ENCODE measurements at regions not wholly inside any gene's neighbourhood (a gene's known extent, or its start where the extent isn't known, plus 50 kb on each side); places are given as distances from the start of the nearest gene placed in this dataset.

DNA sequence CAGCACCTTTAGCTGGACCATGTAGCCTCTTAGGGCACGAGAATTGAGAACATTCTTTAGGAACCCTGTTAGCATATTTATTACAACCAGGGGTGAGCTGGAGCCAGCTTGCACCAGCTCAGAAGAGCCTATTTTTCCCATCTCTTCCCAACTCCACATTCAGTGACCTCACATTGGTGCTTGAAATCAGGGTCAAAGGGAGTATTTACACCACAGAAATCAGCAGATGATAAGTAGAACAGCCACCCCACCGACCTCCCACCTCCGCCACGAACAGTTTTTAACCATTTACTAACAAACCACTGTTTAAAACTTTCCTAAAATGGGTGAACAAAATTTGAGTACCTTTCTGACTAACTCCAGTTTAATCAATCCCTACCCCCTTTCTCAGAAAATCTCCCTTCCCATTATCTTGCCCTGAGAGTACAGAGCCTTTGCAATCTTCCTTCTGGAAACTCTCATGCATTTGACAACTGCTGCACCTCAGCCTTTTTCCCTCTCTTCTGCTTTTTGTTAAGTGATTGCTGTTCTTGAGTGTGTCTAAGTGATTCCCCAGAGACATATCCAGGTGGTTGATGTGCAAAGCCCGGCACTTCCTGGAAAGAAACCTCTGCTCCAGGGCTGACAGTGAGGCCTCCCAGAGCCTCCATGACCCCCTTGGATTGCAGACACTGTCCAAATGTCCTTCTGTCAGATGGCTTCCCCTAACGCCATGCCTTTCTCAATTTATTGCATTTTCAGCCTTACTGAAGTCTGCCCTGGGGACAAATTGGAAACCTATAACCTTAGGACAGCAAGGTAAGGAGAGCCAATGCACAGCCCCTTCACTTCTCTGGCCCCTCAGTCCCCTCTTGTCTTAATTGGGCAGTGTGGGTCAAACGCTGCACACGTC is 389.5 kb upstream of the TNP1 start:
- TF ChIP-seq, protein P1, sequence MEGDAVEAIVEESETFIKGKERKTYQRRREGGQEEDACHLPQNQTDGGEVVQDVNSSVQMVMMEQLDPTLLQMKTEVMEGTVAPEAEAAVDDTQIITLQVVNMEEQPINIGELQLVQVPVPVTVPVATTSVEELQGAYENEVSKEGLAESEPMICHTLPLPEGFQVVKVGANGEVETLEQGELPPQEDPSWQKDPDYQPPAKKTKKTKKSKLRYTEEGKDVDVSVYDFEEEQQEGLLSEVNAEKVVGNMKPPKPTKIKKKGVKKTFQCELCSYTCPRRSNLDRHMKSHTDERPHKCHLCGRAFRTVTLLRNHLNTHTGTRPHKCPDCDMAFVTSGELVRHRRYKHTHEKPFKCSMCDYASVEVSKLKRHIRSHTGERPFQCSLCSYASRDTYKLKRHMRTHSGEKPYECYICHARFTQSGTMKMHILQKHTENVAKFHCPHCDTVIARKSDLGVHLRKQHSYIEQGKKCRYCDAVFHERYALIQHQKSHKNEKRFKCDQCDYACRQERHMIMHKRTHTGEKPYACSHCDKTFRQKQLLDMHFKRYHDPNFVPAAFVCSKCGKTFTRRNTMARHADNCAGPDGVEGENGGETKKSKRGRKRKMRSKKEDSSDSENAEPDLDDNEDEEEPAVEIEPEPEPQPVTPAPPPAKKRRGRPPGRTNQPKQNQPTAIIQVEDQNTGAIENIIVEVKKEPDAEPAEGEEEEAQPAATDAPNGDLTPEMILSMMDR (IDR thresholded peaks at IDR 0.05; ENCODE audit: low read depth, low read length): no peak
- TF ChIP-seq, protein P2, sequence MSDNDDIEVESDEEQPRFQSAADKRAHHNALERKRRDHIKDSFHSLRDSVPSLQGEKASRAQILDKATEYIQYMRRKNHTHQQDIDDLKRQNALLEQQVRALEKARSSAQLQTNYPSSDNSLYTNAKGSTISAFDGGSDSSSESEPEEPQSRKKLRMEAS (IDR thresholded peaks at IDR 0.05; ENCODE audit: low read depth, low read length): no peak
- TF ChIP-seq MYC (IDR thresholded peaks at IDR 0.05; ENCODE audit: low read depth, low read length): no peak

Data from NB4 (cell line).